SK-N-SH treated with all-trans-retinoic acid at 6 μM for 48 hours (cell line): ENCODE measurements at regions not wholly inside any gene's neighbourhood (a gene's known extent, or its start where the extent isn't known, plus 50 kb on each side); places are given as distances from the start of the nearest gene placed in this dataset.

Source experiments
- ATAC-seq: fragments of 200-7000 bp; cut with Tn5 transposase; 3 replicates; pipeline ENCODE4 v1.9.1; 2020; ENCODE audit warnings: mild to moderate bottlenecking, moderate library complexity
- ARNTL ChIP-seq: fragments of 450-650 bp; formaldehyde crosslinking; IDR thresholded peaks from 2 replicates; pipeline ENCODE4 v1.5.0; 2020; ENCODE audit warnings: low read depth, mild to moderate bottlenecking, moderate library complexity, borderline replicate concordance
- BACH2 ChIP-seq: fragments of 250-450 bp; sonication (Bioruptor Pico); IDR thresholded peaks from 2 replicates; pipeline ENCODE4 v1.9.0; 2021; ENCODE audit warnings: mild to moderate bottlenecking, borderline replicate concordance
- CSDC2 ChIP-seq: fragments of 250-450 bp; sonication (Bioruptor Pico); IDR thresholded peaks from 2 replicates; pipeline ENCODE4 v1.5.0; 2020; ENCODE audit warnings: mild to moderate bottlenecking, moderate library complexity
- ESRRG ChIP-seq: fragments of 250-450 bp; sonication (Bioruptor Pico); IDR thresholded peaks from 2 replicates; pipeline ENCODE4 v1.6.1; 2021; ENCODE audit warnings: mild to moderate bottlenecking
- GLIS3 ChIP-seq: fragments of 250-450 bp; sonication (Bioruptor Pico); IDR thresholded peaks from 2 replicates; pipeline ENCODE4 v1.5.0; 2020; ENCODE audit warnings: mild to moderate bottlenecking, moderate library complexity
- ISL1 ChIP-seq: fragments of 250-450 bp; sonication (Bioruptor Pico); IDR thresholded peaks from 2 replicates; pipeline ENCODE4 v2.1.2; 2022; ENCODE audit warnings: mild to moderate bottlenecking, moderate library complexity
- OSR1 ChIP-seq: fragments of 250-450 bp; sonication (Bioruptor Pico); IDR thresholded peaks from 2 replicates; pipeline ENCODE4 v1.8.0; 2022; ENCODE audit warnings: moderate library complexity, mild to moderate bottlenecking, inconsistent platforms
- PPARA ChIP-seq: fragments of 250-450 bp; sonication (Bioruptor Pico); IDR thresholded peaks from 2 replicates; pipeline ENCODE4 v1.5.0; 2020; ENCODE audit warnings: mild to moderate bottlenecking, borderline replicate concordance
- RARB ChIP-seq: fragments of 250-450 bp; sonication (Bioruptor Pico); IDR thresholded peaks from 2 replicates; pipeline ENCODE4 v1.8.0; 2021; ENCODE audit warnings: mild to moderate bottlenecking, moderate library complexity
- SNAI2 ChIP-seq: fragments of 250-450 bp; sonication (Bioruptor Pico); IDR thresholded peaks from 2 replicates; pipeline ENCODE4 v1.5.0; 2020; ENCODE audit warnings: mild to moderate bottlenecking, moderate library complexity
- TCF4 ChIP-seq: fragments of 250-450 bp; sonication (Bioruptor Pico); IDR thresholded peaks from 2 replicates; pipeline ENCODE4 v1.8.0; 2021; ENCODE audit warnings: mild to moderate bottlenecking, moderate library complexity, borderline replicate concordance
- TSHZ2 ChIP-seq: fragments of 250-450 bp; sonication (Bioruptor Pico); IDR thresholded peaks from 2 replicates; pipeline ENCODE4 v1.5.0; 2020; ENCODE audit warnings: mild to moderate bottlenecking, moderate library complexity
- ZC3H10 ChIP-seq: fragments of 250-450 bp; sonication (Bioruptor Pico); IDR thresholded peaks from 2 replicates; pipeline ENCODE4 v1.5.1; 2021; ENCODE audit warnings: mild to moderate bottlenecking, moderate library complexity
- ZFP3 ChIP-seq: fragments of 250-450 bp; sonication (Bioruptor Pico); IDR thresholded peaks from 2 replicates; pipeline ENCODE4 v1.5.0; 2020; ENCODE audit warnings: mild to moderate bottlenecking, moderate library complexity
- ZFP30 ChIP-seq: fragments of 450-650 bp; formaldehyde crosslinking; IDR thresholded peaks from 2 replicates; pipeline ENCODE4 v1.5.0; 2022; ENCODE audit warnings: mild to moderate bottlenecking, moderate library complexity
- ZNF565 ChIP-seq: fragments of 450-650 bp; formaldehyde crosslinking; conservative IDR thresholded peaks from 2 replicates; pipeline ENCODE4 v1.5.0; 2020; ENCODE audit warnings: low read depth, mild to moderate bottlenecking, moderate library complexity
- ZNF70 ChIP-seq: fragments of 450-650 bp; formaldehyde crosslinking; IDR thresholded peaks from 2 replicates; pipeline ENCODE4 v1.5.0; 2020; ENCODE audit warnings: mild to moderate bottlenecking, moderate library complexity
- ZNF8 ChIP-seq: fragments of 450-650 bp; formaldehyde crosslinking; IDR thresholded peaks from 2 replicates; pipeline ENCODE4 v1.5.0; 2020; ENCODE audit warnings: mild to moderate bottlenecking, moderate library complexity
- TF ChIP-seq, protein P1 (sequence below): fragments of 250-450 bp; sonication (Bioruptor Pico); IDR thresholded peaks from 2 replicates; pipeline ENCODE4 v1.8.0; 2021; ENCODE audit warnings: low read depth, mild to moderate bottlenecking, moderate library complexity, borderline replicate concordance

DNA sequence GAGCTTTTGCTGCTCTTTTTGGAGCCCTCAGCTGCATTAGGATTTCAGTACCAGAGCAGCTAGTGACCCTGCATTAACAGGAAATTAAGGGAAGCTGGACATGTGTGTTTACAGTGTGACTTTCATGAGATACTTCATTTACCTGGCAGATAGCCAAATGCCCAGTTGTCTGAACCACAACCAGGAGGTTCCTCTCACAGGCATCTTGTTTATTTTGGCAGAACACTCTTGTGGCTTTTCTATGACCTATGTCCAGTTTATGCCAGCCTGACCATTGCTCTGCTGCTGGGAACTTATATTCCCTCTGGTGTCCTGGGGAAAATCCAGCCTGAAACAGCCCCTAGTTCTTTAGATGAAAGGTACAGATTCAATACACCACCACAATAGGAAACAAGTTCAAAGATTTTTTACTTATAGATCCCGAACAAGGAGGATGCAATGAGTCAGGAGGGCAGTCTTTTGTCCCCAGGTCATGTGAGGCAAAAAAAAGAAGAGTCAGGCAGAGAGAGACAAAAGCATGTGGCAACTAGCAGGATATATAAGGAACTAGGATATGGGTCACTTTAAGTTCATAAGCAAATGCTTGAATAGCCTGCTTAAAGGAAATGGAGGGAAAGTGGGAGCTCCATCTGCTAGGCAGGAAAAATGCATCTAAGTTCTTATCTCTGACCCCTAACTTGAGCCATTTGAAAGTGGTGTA, 379.3 kb downstream of the INSC start (continued):
- TF ChIP-seq ZNF8 (CRISPR knock-in tag) (no peak), ARNTL (CRISPR knock-in tag) (no peak), PPARA (CRISPR knock-in tag) (no peak), CSDC2 (no peak), ZC3H10 (CRISPR knock-in tag) (no peak)

DNA sequence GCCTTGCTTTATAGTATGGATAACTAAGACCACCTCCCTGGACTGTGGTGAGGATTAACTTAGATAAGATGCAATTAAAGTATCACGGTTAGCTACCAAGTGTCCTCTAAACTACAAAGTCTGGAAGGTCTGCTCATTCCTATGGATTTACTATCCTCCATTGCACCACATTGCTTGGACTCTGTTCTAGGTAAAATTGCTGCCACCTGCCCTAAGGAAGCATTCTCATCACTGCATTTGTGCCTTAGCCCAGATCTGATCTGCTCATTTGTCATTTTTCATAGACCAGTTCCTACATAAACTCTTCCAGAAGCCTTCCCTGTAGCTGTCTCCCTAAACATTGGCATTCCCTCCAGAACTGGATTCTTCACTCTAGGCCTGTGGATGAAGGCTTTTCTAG, 380.0 kb downstream of the INSC start:
- no peak for TF ChIP-seq ZNF70 (CRISPR knock-in tag)
- no peak for TF ChIP-seq ZFP3
- TF ChIP-seq ISL1 = no peak
- TF ChIP-seq SNAI2 = no peak
- no peak for TF ChIP-seq RARB (CRISPR knock-in tag)
- no peak for TF ChIP-seq OSR1
- no peak for TF ChIP-seq PPARA (CRISPR knock-in tag)
- ATAC-seq = no peak

DNA sequence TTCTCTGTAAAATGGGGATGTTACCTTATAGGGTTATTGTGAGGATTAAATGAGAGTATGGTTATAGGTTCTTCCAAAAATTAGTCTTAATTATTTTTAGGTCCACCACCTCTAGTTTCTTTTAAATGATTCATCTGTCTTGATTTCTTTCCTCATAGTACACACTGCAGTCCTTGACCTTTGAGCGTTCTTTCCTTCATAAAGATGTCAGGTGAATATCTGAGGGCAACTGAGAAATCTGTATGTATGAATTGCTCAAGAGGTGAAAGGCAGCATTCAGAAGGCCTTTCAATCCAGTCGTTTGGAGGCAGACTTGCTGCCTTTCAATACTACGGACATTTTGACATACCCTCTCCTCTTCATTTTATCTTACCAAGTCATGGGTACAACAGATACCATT, 380.7 kb downstream of the INSC start:
- no peak for ATAC-seq
- no peak for TF ChIP-seq ZNF70 (CRISPR knock-in tag)
- TF ChIP-seq ESRRG = no peak
- TF ChIP-seq ISL1 = no peak
- TF ChIP-seq, protein P1, sequence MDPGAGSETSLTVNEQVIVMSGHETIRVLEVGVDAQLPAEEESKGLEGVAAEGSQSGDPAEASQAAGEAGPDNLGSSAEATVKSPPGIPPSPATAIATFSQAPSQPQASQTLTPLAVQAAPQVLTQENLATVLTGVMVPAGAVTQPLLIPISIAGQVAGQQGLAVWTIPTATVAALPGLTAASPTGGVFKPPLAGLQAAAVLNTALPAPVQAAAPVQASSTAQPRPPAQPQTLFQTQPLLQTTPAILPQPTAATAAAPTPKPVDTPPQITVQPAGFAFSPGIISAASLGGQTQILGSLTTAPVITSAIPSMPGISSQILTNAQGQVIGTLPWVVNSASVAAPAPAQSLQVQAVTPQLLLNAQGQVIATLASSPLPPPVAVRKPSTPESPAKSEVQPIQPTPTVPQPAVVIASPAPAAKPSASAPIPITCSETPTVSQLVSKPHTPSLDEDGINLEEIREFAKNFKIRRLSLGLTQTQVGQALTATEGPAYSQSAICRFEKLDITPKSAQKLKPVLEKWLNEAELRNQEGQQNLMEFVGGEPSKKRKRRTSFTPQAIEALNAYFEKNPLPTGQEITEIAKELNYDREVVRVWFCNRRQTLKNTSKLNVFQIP (CRISPR knock-in tag) = no peak
- TF ChIP-seq ZNF565 (CRISPR knock-in tag) = no peak

GRCh38 chr11:15497366-15497765, 382.6 kb downstream of the INSC start:
- ATAC-seq = no peak

More at GRCh38 chr11:15497366-15497765, 382.6 kb downstream of the INSC start:
- no peak for TF ChIP-seq ZFP30 (CRISPR knock-in tag)
- TF ChIP-seq ZC3H10 (CRISPR knock-in tag) = no peak
- no peak for TF ChIP-seq TCF4 (CRISPR knock-in tag)
- TF ChIP-seq, protein P1 (CRISPR knock-in tag) = no peak
- TF ChIP-seq GLIS3 (CRISPR knock-in tag) = no peak
- no peak for TF ChIP-seq OSR1
- no peak for TF ChIP-seq SNAI2
- no peak for TF ChIP-seq BACH2 (CRISPR knock-in tag)
- TF ChIP-seq CSDC2 = no peak
- no peak for TF ChIP-seq PPARA (CRISPR knock-in tag)
- TF ChIP-seq TSHZ2 (CRISPR knock-in tag) = no peak
- no peak for TF ChIP-seq ESRRG
- TF ChIP-seq ZNF565 (CRISPR knock-in tag) = no peak
